GM18505 (cell line): ENCODE measurements at regions not wholly inside any gene's neighbourhood (a gene's known extent, or its start where the extent isn't known, plus 50 kb on each side); places are given as distances from the start of the nearest gene placed in this dataset.
"Not testable (repeated sequence)": the region's sequence is repeated elsewhere in the genome, so short reads cannot be mapped to it uniquely, and the experiment has no call there.

ENCODE experiments used
- ATAC-seq: cut with Tn5 transposase; IDR thresholded peaks from one replicate; pipeline ENCODE4 v1.9.1; 2021; ENCODE audit not compliant: unreplicated experiment
- POLR2A ChIP-seq: IDR thresholded peaks from 4 replicates; pipeline ENCODE4 v1.6.1; 2011; ENCODE audit warnings: borderline replicate concordance; ENCODE audit not compliant: insufficient read depth, insufficient read length; ENCODE audit errors: extremely low read depth

DNA sequence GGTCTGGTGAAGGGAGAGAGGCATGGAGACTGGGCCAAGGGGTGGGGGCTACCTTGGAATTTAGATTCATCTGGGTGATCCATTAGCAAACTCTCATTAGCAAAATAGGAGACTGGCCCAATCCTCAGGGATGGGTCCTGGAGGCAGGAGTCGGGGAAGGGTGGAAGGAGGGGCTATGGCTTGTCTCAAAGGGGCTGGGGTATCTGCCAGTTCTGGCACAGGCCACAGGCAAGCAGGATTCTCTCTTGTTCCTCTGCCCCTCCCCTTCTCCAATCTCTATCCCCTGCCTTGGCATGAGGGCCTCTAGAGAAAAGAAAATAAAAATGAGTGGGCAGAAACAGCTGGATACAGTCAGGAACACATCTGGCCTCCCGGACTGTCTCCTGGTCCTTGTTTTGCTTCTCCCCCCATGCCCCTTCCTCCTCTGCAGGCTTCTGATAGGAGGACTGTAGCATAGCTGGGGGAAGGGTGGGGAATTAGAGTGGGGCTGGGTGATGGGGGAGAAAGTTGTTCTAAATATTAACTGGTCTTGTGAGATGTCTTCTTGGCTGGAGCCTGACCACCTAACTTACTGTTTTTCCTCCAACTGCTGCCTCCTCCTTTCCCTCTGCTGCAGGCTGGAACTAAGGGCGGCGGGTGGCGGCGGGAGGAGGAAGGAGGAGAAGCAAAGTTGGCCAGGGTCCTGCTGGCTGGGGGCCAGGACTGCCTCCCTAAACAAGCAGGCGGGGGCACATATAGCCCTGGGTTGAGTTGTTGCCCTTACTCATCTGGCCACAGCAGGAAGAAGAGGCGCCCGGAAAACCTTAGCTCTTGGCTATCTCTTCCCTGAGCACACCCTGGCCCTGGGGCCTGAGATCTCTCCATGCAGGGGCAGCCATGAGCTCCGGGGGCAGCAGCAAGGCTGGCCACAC is 53.3 kb upstream of the LAS1L start:
- no peak for ATAC-seq
- TF ChIP-seq POLR2A: no peak

DNA sequence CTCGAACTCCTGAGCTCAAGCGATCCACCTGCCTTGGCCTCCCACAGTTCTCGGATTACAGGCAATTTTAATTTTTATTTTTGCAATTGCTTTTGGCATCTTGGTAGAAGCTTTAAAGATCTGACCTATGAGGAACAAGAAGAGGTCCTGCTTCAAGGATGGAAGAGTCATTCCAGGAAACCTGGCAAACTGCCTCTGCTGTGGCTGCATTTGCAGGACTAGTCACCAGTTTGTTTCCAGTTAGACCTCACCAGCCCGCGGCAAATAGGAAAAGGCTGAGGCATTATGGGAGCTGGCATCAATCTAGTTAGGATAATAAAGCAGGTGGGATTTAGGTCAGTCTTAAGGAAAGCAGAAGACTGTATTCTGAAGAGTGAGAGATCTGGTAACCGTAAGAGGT is 51.9 kb upstream of the LAS1L start:
- no peak for ATAC-seq
- no peak for TF ChIP-seq POLR2A

- not testable (repeated sequence) for ATAC-seq
These were observed 50.6 kb upstream of the LAS1L start for GRCh38 chrX:65585226-65585625.
